SU-DHL-6 (cell line): ENCODE measurements at regions not wholly inside any gene's neighbourhood (a gene's known extent, or its start where the extent isn't known, plus 50 kb on each side); places are given as distances from the start of the nearest gene placed in this dataset.

Experiments
- H2AFZ ChIP-seq: fragments of 200-600 bp; sonication (generic); 2 replicates; pipeline ENCODE4 v1.6.1; 2014; ENCODE audit warnings: low read depth, mild to moderate bottlenecking, moderate library complexity, mixed read lengths, antibody characterized with exemption, low read length; ENCODE audit not compliant: severe bottlenecking
- H3F3A ChIP-seq: fragments of 200-600 bp; shearing (Covaris generic); 2 replicates; pipeline ENCODE4 v1.6.0; 2016; ENCODE audit warnings: antibody characterized with exemption, mild to moderate bottlenecking; ENCODE audit not compliant: insufficient read depth
- H3K27ac ChIP-seq: fragments of 200-600 bp; sonication (generic); 2 replicates; pipeline ENCODE4 v1.5.1; 2016; ENCODE audit warnings: low read depth, mild to moderate bottlenecking, low read length, moderate library complexity, mixed read lengths
- H3K27me3 ChIP-seq: fragments of 200-600 bp; sonication (generic), shearing (Covaris generic); 2 replicates; pipeline ENCODE4 v1.6.0; 2014; ENCODE audit warnings: mild to moderate bottlenecking, low read length
- H3K36me3 ChIP-seq: fragments of 200-600 bp; sonication (generic); 2 replicates; pipeline ENCODE4 v1.6.1; 2014; ENCODE audit warnings: mild to moderate bottlenecking, low read length, mixed read lengths
- H3K4me2 ChIP-seq: fragments of 300-600, 200-600 bp; shearing (Covaris generic), sonication (generic); 2 replicates; pipeline ENCODE4 v1.6.0; 2014; ENCODE audit warnings: low read length, low read depth, mild to moderate bottlenecking; ENCODE audit not compliant: poor library complexity, severe bottlenecking
- H3K4me3 ChIP-seq: fragments of 200-600 bp; sonication (generic); 2 replicates; pipeline ENCODE4 v1.5.1; 2014; ENCODE audit warnings: antibody characterized with exemption, low read length, mild to moderate bottlenecking, mixed read lengths; ENCODE audit not compliant: insufficient read depth, poor library complexity, severe bottlenecking
- H3K79me2 ChIP-seq: fragments of 200-600 bp; sonication (generic); 2 replicates; pipeline ENCODE4 v1.6.1; 2014; ENCODE audit warnings: mild to moderate bottlenecking, low read length, moderate library complexity; ENCODE audit not compliant: insufficient read depth
- H3K9ac ChIP-seq: fragments of 200-600 bp; sonication (generic); 2 replicates; pipeline ENCODE4 v1.7.0; 2014; ENCODE audit warnings: mild to moderate bottlenecking, low read length
- H3K9me2 ChIP-seq: fragments of 200-600 bp; sonication (generic); replicated peaks from 2 replicates; pipeline ENCODE4 v1.6.1; 2014; ENCODE audit warnings: low read length; ENCODE audit not compliant: insufficient read depth
- H3K9me3 ChIP-seq: fragments of 200-600 bp; sonication (generic); 2 replicates; pipeline ENCODE4 v1.6.1; 2014; ENCODE audit warnings: low read length, mixed read lengths; ENCODE audit not compliant: insufficient read depth
- H4K20me1 ChIP-seq: fragments of 200-600 bp; sonication (generic); 2 replicates; pipeline ENCODE4 v1.6.1; 2014; ENCODE audit warnings: low read depth, mild to moderate bottlenecking, antibody characterized with exemption, low read length, moderate library complexity, mixed read lengths
- EZH2phosphoT487 ChIP-seq: fragments of 200-600 bp; sonication (generic), shearing (Covaris generic); conservative IDR thresholded peaks from 2 replicates; pipeline ENCODE4 v1.6.1; 2018; ENCODE audit warnings: mild to moderate bottlenecking, antibody characterized with exemption, low read length, moderate library complexity, mixed read lengths
- TF ChIP-seq, protein P1 (sequence below): fragments of 200-600 bp; sonication (generic); IDR thresholded peaks from one replicate; pipeline ENCODE4 v1.5.1; 2017; ENCODE audit warnings: antibody characterized with exemption, mild to moderate bottlenecking, low read length, moderate library complexity; ENCODE audit not compliant: insufficient read depth, poor library complexity, severe bottlenecking

DNA sequence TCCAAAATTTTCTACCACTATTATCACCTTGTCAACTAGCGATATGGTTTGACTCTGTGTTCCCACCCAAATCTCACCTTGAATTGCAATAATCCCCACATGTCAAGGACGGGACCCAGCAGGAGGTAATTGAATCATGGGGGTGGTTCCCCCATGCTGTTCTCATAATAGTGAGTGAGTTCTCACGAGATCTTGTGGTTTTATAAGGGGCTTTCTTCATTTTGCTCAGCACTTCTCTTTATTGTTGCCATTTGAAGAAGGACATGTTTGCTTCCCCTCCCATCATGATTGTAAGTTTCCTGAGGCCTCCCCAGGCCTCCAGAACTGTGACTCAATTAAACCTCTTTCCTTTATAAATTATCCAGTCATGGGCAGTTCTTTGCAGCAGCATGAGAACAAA, 73.5 kb upstream of the ZC3H12C start:
- TF ChIP-seq EZH2phosphoT487 = no peak
- TF ChIP-seq, protein P1, sequence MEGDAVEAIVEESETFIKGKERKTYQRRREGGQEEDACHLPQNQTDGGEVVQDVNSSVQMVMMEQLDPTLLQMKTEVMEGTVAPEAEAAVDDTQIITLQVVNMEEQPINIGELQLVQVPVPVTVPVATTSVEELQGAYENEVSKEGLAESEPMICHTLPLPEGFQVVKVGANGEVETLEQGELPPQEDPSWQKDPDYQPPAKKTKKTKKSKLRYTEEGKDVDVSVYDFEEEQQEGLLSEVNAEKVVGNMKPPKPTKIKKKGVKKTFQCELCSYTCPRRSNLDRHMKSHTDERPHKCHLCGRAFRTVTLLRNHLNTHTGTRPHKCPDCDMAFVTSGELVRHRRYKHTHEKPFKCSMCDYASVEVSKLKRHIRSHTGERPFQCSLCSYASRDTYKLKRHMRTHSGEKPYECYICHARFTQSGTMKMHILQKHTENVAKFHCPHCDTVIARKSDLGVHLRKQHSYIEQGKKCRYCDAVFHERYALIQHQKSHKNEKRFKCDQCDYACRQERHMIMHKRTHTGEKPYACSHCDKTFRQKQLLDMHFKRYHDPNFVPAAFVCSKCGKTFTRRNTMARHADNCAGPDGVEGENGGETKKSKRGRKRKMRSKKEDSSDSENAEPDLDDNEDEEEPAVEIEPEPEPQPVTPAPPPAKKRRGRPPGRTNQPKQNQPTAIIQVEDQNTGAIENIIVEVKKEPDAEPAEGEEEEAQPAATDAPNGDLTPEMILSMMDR = no peak
- Histone ChIP-seq H3K9me2 (no peaks in the 10 kb centered on the region; the same call in 1 of the 2 replicates), H2AFZ (no peak overlapping the region), H3K4me3 (no peak overlapping the region), H3F3A (no peaks in the 10 kb centered on the region), H3K27me3 (no peaks in the 10 kb centered on the region), H3K9me3 (no peaks in the 10 kb centered on the region), H3K27ac (no peak overlapping the region), H3K9ac (no peak overlapping the region), H4K20me1 (no peaks in the 10 kb centered on the region), H3K4me2 (no peak overlapping the region), H3K36me3 (no peaks in the 10 kb centered on the region), H3K79me2 (no peaks in the 10 kb centered on the region)

DNA sequence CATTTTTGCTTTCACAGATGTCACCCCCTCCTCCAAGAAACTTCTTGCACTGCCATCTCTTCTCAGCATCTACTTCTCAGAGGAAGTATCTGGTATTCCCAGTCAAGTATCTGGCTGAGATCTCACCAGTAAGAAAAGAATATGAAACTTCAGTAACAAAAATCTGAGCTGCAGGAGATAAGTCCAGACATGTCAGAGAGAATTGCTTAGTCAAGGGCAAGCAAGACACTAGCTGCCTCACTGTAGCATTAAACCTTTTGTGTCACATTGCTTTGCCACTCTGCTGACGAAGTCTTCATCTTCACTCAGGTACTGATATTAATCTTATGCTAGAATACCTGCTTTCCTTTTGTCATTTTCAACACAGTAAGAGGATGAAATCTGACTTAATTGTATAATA, 70.6 kb upstream of the ZC3H12C start:
- Histone ChIP-seq H3K9me2 (no peaks in the 10 kb centered on the region; the same call in 1 of the 2 replicates), H3F3A (no peaks in the 10 kb centered on the region), H3K79me2 (no peaks in the 10 kb centered on the region), H3K27ac (no peak overlapping the region), H3K36me3 (no peaks in the 10 kb centered on the region), H3K4me3 (no peak overlapping the region), H4K20me1 (no peaks in the 10 kb centered on the region), H3K9me3 (no peaks in the 10 kb centered on the region), H3K27me3 (no peaks in the 10 kb centered on the region), H2AFZ (no peak overlapping the region), H3K9ac (no peak overlapping the region), H3K4me2 (no peak overlapping the region)
- TF ChIP-seq, protein P1 = no peak
- no peak for TF ChIP-seq EZH2phosphoT487

DNA sequence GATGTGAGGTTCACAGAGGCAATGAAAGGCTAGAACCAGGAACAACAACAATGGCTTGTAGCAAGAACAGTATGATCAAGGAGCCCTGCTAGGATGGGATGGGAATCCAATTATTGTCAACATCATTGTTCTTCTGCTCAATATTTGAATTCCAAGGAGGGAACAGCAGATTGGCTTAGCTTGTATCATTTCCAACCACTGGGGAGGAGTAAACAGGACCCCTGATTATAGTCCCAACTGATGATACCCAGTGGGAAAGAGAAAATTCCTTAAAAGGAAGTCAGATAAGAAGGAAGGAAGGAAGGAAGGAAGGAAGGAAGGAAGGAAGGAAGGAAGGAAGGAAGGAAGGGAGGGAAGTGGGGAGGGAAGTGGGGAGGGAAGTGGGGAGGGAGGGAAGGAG, 69.5 kb upstream of the ZC3H12C start:
- Histone ChIP-seq H4K20me1 (no peaks in the 10 kb centered on the region), H3K4me2 (no peak overlapping the region), H3K9me2 (no peaks in the 10 kb centered on the region; the same call in 1 of the 2 replicates), H3F3A (no peaks in the 10 kb centered on the region), H3K36me3 (no peaks in the 10 kb centered on the region), H3K27ac (no peak overlapping the region), H3K9me3 (no peaks in the 10 kb centered on the region), H3K79me2 (no peaks in the 10 kb centered on the region), H3K4me3 (no peak overlapping the region), H3K27me3 (no peaks in the 10 kb centered on the region), H3K9ac (no peak overlapping the region), H2AFZ (no peak overlapping the region)
- TF ChIP-seq, protein P1 = no peak
